ENCODE measurements at regions not wholly inside any gene's neighbourhood (a gene's known extent, or its start where the extent isn't known, plus 50 kb on each side); places are given as distances from the start of the nearest gene placed in this dataset.

DNA sequence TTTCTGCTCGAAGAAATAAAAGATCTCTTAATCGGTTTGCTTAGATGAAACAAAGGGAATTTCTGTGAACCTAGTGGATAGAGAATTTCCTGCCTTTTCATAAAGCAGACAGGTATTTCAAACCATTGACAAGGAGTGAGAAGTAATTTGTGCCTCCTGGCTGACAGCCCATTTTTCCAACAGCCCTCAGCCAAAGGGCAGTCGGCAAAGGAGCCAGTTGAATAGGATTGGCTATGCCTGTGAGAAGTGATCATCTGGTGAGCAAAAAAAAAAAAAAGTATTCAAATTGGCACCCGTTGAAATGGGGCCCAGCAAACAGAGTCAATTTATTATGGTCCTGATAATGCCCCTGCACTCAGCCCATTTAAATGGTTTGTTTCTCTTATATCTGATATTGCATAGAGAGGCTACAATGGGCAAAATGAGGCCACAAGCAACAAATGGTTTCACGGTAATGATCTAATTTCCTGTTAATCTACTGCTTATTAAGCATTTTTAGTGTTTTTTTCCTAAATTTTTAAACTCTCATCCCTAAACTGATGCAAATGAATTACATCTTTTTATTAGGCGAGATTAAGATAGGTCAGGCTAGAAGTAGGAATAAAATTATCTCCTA, 477.5 kb downstream of the NUF2 start:
- TF ChIP-seq, protein P1, sequence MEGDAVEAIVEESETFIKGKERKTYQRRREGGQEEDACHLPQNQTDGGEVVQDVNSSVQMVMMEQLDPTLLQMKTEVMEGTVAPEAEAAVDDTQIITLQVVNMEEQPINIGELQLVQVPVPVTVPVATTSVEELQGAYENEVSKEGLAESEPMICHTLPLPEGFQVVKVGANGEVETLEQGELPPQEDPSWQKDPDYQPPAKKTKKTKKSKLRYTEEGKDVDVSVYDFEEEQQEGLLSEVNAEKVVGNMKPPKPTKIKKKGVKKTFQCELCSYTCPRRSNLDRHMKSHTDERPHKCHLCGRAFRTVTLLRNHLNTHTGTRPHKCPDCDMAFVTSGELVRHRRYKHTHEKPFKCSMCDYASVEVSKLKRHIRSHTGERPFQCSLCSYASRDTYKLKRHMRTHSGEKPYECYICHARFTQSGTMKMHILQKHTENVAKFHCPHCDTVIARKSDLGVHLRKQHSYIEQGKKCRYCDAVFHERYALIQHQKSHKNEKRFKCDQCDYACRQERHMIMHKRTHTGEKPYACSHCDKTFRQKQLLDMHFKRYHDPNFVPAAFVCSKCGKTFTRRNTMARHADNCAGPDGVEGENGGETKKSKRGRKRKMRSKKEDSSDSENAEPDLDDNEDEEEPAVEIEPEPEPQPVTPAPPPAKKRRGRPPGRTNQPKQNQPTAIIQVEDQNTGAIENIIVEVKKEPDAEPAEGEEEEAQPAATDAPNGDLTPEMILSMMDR (IDR thresholded peaks at IDR 0.05; ENCODE audit: insufficient read depth, low read depth, low read length) = no peak
- no peak for TF ChIP-seq EZH2 (IDR thresholded peaks at IDR 0.05; ENCODE audit: insufficient read depth, low read length)

All from astrocyte (in vitro differentiated cells and primary cell).